Endothelial cell (in vitro differentiated cells): ENCODE measurements at regions not wholly inside any gene's neighbourhood (a gene's known extent, or its start where the extent isn't known, plus 50 kb on each side); places are given as distances from the start of the nearest gene placed in this dataset.

Source experiments
- DNase-seq: peaks from one replicate; pipeline ENCODE4 v3.0.0; 2021; ENCODE audit warnings: low spot score
- H3K27ac Mint-ChIP-seq: one replicate; pipeline ENCODE4 v1.8.0; 2021; ENCODE audit warnings: mixed read lengths, inconsistent platforms; ENCODE audit not compliant: unreplicated experiment
- H3K27me3 Mint-ChIP-seq: one replicate; pipeline ENCODE4 v1.8.0; 2021; ENCODE audit warnings: mild to moderate bottlenecking, moderate library complexity, mixed read lengths, inconsistent platforms; ENCODE audit not compliant: unreplicated experiment
- H3K36me3 Mint-ChIP-seq: one replicate; pipeline ENCODE4 v1.8.0; 2021; ENCODE audit warnings: mild to moderate bottlenecking, low read depth, mixed read lengths, inconsistent platforms; ENCODE audit not compliant: unreplicated experiment
- H3K4me1 Mint-ChIP-seq: one replicate; pipeline ENCODE4 v1.8.0; 2021; ENCODE audit warnings: mild to moderate bottlenecking, mixed read lengths, inconsistent platforms; ENCODE audit not compliant: unreplicated experiment
- H3K4me3 Mint-ChIP-seq: one replicate; pipeline ENCODE4 v1.8.0; 2021; ENCODE audit warnings: mild to moderate bottlenecking, mixed read lengths, inconsistent platforms; ENCODE audit not compliant: unreplicated experiment
- H3K9me3 Mint-ChIP-seq: one replicate; pipeline ENCODE4 v1.8.0; 2021; ENCODE audit warnings: mixed read lengths, inconsistent platforms; ENCODE audit not compliant: unreplicated experiment
- TF ChIP-seq, protein P1 (sequence below): fragments of 200-600 bp; sonication (generic); IDR thresholded peaks from one replicate; pipeline ENCODE4 v1.5.0; 2021; ENCODE audit warnings: antibody characterized with exemption; ENCODE audit not compliant: unreplicated experiment

DNA sequence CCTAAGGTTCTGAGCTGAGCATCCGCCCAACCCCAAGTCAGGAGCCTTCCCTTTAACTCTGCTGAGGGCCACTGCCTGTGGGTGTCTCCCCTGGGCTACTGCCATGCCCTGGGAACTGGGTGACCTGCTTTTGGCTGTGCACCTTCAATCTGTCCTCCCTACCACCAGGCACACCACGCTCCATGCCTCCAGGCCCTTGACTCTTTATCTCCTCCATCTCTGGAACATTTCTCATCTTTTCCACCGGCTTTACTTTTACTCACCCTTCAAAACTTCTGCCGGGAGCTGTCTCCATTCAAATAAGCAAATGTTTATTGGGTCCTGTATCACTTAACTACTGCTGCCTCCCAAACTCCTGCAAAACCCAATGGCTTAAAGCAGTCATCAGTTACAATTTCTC, 83.3 kb upstream of the NHSL1 start:
- TF ChIP-seq, protein P1, sequence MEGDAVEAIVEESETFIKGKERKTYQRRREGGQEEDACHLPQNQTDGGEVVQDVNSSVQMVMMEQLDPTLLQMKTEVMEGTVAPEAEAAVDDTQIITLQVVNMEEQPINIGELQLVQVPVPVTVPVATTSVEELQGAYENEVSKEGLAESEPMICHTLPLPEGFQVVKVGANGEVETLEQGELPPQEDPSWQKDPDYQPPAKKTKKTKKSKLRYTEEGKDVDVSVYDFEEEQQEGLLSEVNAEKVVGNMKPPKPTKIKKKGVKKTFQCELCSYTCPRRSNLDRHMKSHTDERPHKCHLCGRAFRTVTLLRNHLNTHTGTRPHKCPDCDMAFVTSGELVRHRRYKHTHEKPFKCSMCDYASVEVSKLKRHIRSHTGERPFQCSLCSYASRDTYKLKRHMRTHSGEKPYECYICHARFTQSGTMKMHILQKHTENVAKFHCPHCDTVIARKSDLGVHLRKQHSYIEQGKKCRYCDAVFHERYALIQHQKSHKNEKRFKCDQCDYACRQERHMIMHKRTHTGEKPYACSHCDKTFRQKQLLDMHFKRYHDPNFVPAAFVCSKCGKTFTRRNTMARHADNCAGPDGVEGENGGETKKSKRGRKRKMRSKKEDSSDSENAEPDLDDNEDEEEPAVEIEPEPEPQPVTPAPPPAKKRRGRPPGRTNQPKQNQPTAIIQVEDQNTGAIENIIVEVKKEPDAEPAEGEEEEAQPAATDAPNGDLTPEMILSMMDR, result no peak
- Mint-ChIP-seq H3K36me3 (no peaks in the 10 kb centered on the region), H3K9me3 (no peaks in the 10 kb centered on the region), H3K27me3 (no peaks in the 10 kb centered on the region), H3K27ac (no peak overlapping the region), H3K4me1 (peaks cover 11% of the 10 kb centered on the region), H3K4me3 (no peak overlapping the region)
- no peak for DNase-seq

DNA sequence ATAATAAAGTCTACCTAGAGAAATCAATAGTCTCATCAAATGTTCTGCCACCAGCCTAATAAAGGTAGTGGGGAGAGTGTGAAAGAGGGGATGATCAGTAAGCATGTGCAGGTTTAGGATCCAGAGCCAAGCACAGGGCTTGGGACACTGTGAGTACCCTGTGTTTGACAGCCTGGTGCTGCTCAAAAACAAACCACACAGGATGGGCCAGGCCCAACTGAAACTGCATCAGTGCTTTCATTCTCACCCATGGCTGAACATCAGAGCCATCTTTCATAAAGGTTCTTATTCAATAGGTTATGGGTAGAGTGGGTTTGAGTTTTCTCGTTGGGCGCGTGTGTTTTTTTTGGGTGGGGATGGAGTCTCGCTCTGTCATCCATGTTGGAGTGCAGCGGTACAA, 87.3 kb upstream of the NHSL1 start:
- no peak for DNase-seq
- H3K27ac Mint-ChIP-seq, result no peak overlapping the region
- H3K36me3 Mint-ChIP-seq, result no peaks in the 10 kb centered on the region
- H3K9me3 Mint-ChIP-seq, result no peaks in the 10 kb centered on the region
- H3K27me3 Mint-ChIP-seq, result peaks cover 5% of the 10 kb centered on the region
- TF ChIP-seq, protein P1, result no peak
- H3K4me1 Mint-ChIP-seq, result peaks cover 26% of the 10 kb centered on the region
- H3K4me3 Mint-ChIP-seq, result no peak overlapping the region

DNA sequence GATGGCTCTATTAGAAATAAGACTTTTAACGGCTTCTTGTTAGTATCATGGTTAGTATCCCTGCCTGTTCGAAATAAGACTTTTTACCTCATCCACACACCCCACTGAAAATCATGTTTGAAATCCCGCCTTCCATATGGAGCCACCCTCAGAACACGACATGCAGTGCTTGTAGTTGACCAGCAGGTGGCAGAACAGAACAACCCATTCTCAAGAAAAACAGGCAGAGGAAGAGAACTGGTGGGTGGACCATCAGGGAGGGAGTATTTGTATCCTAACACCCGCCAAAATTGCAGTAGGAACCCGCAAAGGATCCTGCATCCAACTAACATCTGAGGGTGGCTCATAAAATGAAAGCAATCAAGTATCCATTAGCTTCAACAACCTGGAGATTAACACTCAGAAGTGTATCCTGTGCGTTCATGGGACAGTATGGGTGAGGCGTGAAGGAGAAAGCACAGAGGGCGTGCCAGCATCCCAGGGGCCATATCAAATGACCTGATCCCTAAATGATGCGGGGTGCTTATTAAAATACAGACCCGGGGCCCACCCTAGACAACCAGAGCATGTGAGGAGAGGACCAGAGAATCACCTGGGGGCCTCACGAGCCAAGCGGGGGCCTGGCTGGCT, 89.6 kb upstream of the NHSL1 start:
- Mint-ChIP-seq H3K27ac (no peak overlapping the region), H3K4me1 (peaks cover 33% of the 10 kb centered on the region)

DNA sequence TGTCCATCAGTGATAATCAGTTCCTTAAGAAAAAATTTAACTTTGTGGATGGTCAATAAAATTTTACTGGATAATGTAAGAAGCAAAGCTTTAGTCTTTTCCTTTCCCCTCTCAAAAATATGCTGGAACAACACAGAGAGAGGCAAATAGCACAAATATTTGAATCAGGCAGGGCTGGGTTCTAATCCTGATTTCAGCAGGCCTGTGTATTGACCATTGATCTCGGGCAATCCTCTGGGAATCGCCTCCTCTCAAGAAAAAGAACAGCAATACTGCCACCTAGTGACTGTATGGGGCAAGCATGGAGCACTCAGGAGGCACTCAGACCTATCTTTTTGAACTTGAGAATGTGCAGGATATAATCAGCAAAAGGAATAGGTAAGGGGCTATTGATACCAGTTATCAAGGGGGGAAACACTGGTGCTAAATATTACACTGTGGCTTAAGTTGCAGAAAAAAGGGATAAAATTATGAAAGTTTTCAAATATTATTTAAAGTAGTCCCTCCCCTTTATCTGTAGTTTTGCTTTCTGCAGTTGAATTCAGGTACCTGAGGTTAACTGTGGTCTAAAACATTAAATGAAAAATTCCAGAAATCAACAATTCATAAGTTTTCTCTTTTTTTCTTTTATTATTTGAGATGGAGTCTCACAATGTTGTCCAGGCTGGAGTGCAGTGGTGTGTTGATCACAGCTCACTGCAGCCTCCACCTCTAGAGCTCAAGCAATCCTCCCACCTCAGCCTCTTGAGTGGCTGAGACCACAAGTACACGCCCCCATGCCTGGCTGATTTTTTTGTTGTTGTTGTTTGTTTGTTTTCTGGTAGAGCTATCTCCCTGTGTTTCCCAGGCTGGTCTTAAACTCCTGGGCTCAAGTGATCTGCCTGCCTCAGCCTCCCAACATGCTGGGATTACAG, 91.8 kb upstream of the NHSL1 start:
- peak overlapping the region; percentile 39 for H3K27ac Mint-ChIP-seq
- DNase-seq, result peak; percentile 66
- TF ChIP-seq, protein P1, result peak; percentile 77
- no peak overlapping the region for H3K4me3 Mint-ChIP-seq
- peaks cover 10% of the 10 kb centered on the region for H3K27me3 Mint-ChIP-seq
- H3K36me3 Mint-ChIP-seq, result no peaks in the 10 kb centered on the region
- H3K4me1 Mint-ChIP-seq, result peaks cover 40% of the 10 kb centered on the region
- H3K9me3 Mint-ChIP-seq, result no peaks in the 10 kb centered on the region

More for the DNA sequence above, 89.6 kb upstream of the NHSL1 start:
- Mint-ChIP-seq H3K36me3 (no peaks in the 10 kb centered on the region), H3K27me3 (peaks cover 10% of the 10 kb centered on the region), H3K4me3 (no peak overlapping the region), H3K9me3 (no peaks in the 10 kb centered on the region)
- TF ChIP-seq, protein P1, result peak; percentile 91
- DNase-seq, result peak; percentile 62

DNA sequence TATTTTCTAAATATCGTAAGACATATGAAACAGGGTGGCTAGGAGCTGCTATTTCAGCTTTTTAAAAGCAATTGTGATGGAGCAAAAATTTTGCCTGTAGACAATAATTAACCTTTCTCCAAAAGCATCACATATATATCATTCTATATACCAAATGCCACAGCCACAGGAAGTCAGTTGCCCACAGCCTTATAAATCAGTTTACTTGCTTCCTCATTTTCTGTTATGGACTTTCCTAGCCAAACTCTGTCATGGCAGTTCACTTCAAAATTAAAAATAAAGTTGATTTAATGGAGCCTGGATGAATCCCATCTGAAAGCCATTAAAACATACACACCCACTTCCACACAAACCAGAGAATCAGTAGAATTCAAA, 93.4 kb upstream of the NHSL1 start:
- no peak for DNase-seq
- TF ChIP-seq, protein P1, result no peak
- no peaks in the 10 kb centered on the region for H3K9me3 Mint-ChIP-seq
- peak overlapping the region; percentile 94 for H3K27ac Mint-ChIP-seq
- H3K36me3 Mint-ChIP-seq, result no peaks in the 10 kb centered on the region
- H3K4me3 Mint-ChIP-seq, result no peak overlapping the region
- H3K4me1 Mint-ChIP-seq, result peaks cover 43% of the 10 kb centered on the region
- H3K27me3 Mint-ChIP-seq, result peaks cover 10% of the 10 kb centered on the region
